ENCODE measurements at regions not wholly inside any gene's neighbourhood (a gene's known extent, or its start where the extent isn't known, plus 50 kb on each side); places are given as distances from the start of the nearest gene placed in this dataset.

GRCh38 chr14:34205799-34206198 is 254.9 kb upstream of the EGLN3 start:
- no peak for DNase-seq

GRCh38 chr14:34204774-34205173 is 253.9 kb upstream of the EGLN3 start:
- no peak for DNase-seq

GRCh38 chr14:34203251-34203722 is 252.4 kb upstream of the EGLN3 start:
- DNase-seq: no peak

- no peak for DNase-seq
Measured at GRCh38 chr14:34201909-34202637, 251.2 kb upstream of the EGLN3 start.

- no peak for DNase-seq
Measured at GRCh38 chr14:34199585-34199984, 248.7 kb upstream of the EGLN3 start.

- no peak for DNase-seq
Measured at GRCh38 chr14:34198096-34198495, 247.2 kb upstream of the EGLN3 start.

GRCh38 chr14:34195964-34196363 is 245.1 kb upstream of the EGLN3 start:
- no peak for DNase-seq

- DNase-seq: no peak
Measured at GRCh38 chr14:34190717-34191116, 239.8 kb upstream of the EGLN3 start.

GRCh38 chr14:34189866-34190265 is 239.0 kb upstream of the EGLN3 start:
- DNase-seq: no peak

- DNase-seq: no peak
Measured at GRCh38 chr14:34187519-34188044, 236.7 kb upstream of the EGLN3 start.

- no peak for DNase-seq
Measured at GRCh38 chr14:34187061-34187460, 236.2 kb upstream of the EGLN3 start.

- no peak for DNase-seq
Measured at GRCh38 chr14:34184126-34184525, 233.3 kb upstream of the EGLN3 start.

- no peak for DNase-seq
Measured at GRCh38 chr14:34183478-34183877, 232.6 kb upstream of the EGLN3 start.

- DNase-seq: no peak
Measured at GRCh38 chr14:34181338-34181737, 230.5 kb upstream of the EGLN3 start.

- DNase-seq: no peak
Measured at GRCh38 chr14:34180869-34181268, 230.0 kb upstream of the EGLN3 start.

GRCh38 chr14:34180434-34180833 is 229.6 kb upstream of the EGLN3 start:
- DNase-seq: no peak

- no peak for DNase-seq
Measured at GRCh38 chr14:34179727-34180126, 228.9 kb upstream of the EGLN3 start.

GRCh38 chr14:34177466-34177865 is 226.6 kb upstream of the EGLN3 start:
- DNase-seq: no peak

- DNase-seq: no peak
Measured at GRCh38 chr14:34175574-34175973, 224.7 kb upstream of the EGLN3 start.

- DNase-seq: no peak
Measured at GRCh38 chr14:34174973-34175372, 224.1 kb upstream of the EGLN3 start.

GRCh38 chr14:34173916-34174315 is 223.0 kb upstream of the EGLN3 start:
- no peak for DNase-seq

- DNase-seq: no peak
Measured at GRCh38 chr14:34172550-34173368, 221.9 kb upstream of the EGLN3 start.

GRCh38 chr14:34172173-34172451 is 221.2 kb upstream of the EGLN3 start:
- DNase-seq: no peak

GRCh38 chr14:34171431-34172172 is 220.7 kb upstream of the EGLN3 start:
- DNase-seq: no peak
